ENCODE measurements at regions not wholly inside any gene's neighbourhood (a gene's known extent, or its start where the extent isn't known, plus 50 kb on each side); places are given as distances from the start of the nearest gene placed in this dataset.
"Not testable (repeated sequence)": the region's sequence is repeated elsewhere in the genome, so short reads cannot be mapped to it uniquely, and the experiment has no call there.

DNA sequence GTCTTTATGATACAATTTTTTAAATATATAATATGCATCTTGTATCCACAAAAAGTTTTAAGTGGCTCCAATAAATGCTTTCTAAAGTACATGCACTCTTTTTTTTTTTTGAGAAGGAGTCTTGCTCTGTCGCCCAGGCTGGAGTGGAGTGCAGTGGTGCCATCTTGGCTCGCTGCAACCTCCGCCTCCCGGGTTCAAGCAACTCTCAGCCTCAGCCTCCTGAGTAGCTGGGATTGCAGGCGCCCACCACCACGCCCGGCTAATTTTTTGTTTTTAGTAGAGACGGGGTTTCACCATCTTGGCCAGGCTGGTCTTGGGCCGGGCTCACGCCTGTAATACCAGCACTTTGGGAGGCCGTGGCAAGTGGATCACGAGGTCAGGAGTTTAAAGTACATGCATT, 832.8 kb upstream of the MIR17HG start:
- TF ChIP-seq ATF7 (IDR thresholded peaks at IDR 0.05); NFYB (IDR thresholded peaks at IDR 0.05; ENCODE audit: extremely low read depth, insufficient read length); MNT (conservative IDR thresholded peaks at IDR 0.05): not testable (repeated sequence)
- TF ChIP-seq, protein P1, sequence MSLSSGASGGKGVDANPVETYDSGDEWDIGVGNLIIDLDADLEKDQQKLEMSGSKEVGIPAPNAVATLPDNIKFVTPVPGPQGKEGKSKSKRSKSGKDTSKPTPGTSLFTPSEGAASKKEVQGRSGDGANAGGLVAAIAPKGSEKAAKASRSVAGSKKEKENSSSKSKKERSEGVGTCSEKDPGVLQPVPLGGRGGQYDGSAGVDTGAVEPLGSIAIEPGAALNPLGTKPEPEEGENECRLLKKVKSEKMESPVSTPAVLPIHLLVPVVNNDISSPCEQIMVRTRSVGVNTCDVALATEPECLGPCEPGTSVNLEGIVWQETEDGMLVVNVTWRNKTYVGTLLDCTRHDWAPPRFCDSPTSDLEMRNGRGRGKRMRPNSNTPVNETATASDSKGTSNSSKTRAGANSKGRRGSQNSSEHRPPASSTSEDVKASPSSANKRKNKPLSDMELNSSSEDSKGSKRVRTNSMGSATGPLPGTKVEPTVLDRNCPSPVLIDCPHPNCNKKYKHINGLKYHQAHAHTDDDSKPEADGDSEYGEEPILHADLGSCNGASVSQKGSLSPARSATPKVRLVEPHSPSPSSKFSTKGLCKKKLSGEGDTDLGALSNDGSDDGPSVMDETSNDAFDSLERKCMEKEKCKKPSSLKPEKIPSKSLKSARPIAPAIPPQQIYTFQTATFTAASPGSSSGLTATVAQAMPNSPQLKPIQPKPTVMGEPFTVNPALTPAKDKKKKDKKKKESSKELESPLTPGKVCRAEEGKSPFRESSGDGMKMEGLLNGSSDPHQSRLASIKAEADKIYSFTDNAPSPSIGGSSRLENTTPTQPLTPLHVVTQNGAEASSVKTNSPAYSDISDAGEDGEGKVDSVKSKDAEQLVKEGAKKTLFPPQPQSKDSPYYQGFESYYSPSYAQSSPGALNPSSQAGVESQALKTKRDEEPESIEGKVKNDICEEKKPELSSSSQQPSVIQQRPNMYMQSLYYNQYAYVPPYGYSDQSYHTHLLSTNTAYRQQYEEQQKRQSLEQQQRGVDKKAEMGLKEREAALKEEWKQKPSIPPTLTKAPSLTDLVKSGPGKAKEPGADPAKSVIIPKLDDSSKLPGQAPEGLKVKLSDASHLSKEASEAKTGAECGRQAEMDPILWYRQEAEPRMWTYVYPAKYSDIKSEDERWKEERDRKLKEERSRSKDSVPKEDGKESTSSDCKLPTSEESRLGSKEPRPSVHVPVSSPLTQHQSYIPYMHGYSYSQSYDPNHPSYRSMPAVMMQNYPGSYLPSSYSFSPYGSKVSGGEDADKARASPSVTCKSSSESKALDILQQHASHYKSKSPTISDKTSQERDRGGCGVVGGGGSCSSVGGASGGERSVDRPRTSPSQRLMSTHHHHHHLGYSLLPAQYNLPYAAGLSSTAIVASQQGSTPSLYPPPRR (CRISPR knock-in tag; IDR thresholded peaks at IDR 0.05; ENCODE audit: borderline replicate concordance): not testable (repeated sequence)

All from K562 (cell line).